ENCODE measurements at regions not wholly inside any gene's neighbourhood (a gene's known extent, or its start where the extent isn't known, plus 50 kb on each side); places are given as distances from the start of the nearest gene placed in this dataset.

DNA sequence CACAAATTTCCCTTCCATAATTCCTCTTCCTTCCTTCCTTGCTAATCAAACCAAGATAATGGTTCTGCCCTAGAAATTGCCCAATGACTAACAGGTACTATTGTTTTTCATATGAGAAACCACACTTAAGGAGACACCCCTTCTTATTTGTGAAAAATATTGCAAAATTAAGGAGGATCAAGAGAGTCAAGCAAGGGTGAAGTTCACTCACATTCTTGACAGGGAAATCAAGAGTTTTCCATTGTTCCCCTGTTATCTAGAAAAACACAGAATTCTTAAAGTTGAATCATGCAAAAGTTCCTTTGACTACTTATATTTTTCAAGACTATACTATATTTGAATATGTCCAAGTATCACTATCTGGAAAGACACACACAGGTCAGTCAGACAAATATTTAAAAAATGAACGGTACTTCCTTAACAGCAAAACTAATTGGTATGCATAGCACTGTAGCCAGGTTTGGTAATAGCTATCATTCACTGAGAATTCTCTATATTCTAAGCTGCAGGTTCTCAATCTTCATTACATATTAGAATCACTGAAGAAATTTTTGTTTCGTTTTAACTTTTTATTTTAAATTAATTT is 897.2 kb downstream of the DIAPH3 start:
- TF ChIP-seq, protein P1, sequence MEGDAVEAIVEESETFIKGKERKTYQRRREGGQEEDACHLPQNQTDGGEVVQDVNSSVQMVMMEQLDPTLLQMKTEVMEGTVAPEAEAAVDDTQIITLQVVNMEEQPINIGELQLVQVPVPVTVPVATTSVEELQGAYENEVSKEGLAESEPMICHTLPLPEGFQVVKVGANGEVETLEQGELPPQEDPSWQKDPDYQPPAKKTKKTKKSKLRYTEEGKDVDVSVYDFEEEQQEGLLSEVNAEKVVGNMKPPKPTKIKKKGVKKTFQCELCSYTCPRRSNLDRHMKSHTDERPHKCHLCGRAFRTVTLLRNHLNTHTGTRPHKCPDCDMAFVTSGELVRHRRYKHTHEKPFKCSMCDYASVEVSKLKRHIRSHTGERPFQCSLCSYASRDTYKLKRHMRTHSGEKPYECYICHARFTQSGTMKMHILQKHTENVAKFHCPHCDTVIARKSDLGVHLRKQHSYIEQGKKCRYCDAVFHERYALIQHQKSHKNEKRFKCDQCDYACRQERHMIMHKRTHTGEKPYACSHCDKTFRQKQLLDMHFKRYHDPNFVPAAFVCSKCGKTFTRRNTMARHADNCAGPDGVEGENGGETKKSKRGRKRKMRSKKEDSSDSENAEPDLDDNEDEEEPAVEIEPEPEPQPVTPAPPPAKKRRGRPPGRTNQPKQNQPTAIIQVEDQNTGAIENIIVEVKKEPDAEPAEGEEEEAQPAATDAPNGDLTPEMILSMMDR (IDR thresholded peaks at IDR 0.05; ENCODE audit: low read depth, low read length, missing input control): no peak
- no peak for TF ChIP-seq EGR1 (IDR thresholded peaks at IDR 0.05; ENCODE audit: low read depth in 2 of 2)
- TF ChIP-seq NR2F2 (IDR thresholded peaks at IDR 0.05): peak; percentile 71
